GM12872 (cell line): ENCODE measurements at regions not wholly inside any gene's neighbourhood (a gene's known extent, or its start where the extent isn't known, plus 50 kb on each side); places are given as distances from the start of the nearest gene placed in this dataset.

Experiments
- CTCF ChIP-seq: IDR thresholded peaks from 3 replicates; pipeline ENCODE4 v1.5.1; 2011; ENCODE audit warnings: low read depth, mild to moderate bottlenecking, low read length, moderate library complexity; ENCODE audit not compliant: insufficient read depth

GRCh38 chr4:55706541-55706940 is 70.4 kb upstream of the NMU start:
- no peak for TF ChIP-seq CTCF

DNA sequence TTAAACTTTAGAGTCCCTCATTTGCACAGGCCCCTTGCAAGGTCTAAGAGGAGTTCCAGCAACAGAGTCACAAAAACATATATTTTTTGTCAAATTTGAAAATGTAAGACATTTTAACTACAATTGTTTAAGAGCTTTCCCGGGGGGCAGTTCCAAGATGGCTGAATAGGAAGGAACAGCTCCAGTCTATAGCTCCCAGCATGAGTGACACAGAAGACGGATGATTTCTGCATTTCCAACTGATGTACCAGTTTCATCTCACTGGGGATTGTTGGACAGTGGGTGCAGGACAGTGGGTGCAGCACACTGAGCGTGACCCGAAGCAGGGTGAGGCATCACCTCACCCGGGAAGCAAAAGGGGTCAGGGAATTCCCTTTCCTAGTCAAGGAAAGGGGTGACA is 71.4 kb upstream of the NMU start:
- no peak for TF ChIP-seq CTCF

GRCh38 chr4:55721651-55722050 is 85.6 kb upstream of the NMU start:
- no peak for TF ChIP-seq CTCF

DNA sequence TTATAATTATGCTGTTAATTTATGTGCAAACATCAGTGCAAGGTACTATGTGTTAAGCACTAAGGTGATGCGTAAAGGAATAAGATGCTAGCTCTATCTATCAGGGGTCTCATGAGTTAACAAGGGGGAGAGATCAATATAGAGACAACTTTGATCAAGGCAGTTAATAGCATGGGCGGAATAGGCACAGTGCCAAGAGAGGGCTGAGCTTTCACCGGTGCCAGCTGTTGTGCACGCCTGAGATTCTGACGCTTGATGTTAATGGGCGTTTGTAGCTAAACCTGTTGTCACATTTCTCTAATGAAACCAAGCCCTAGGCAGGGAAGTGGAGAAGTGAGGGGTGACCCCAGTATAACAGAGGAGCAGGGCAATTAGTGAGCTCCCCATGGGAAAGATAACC is 86.0 kb upstream of the NMU start:
- no peak for TF ChIP-seq CTCF

- TF ChIP-seq CTCF = no peak
Observed at GRCh38 chr4:55723403-55723802, 87.3 kb upstream of the NMU start.

DNA sequence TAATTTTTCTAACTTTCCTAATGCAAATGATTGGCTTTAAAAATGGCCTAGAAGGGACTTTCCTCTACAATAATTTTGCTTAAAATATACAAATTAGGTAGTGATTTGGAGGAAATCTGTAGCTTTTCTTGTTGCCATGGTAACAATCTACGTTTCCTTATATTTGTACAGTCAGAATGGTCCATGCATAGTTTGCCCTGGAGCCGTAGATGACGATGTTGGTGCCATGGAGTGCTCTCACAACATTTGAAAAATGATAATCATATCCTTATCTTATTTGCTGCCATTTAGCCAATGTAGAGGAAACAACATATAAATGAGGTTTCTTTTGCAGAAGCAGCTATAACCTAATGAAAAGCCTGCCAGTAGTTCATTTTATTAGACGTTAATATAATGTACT is 89.0 kb upstream of the NMU start:
- TF ChIP-seq CTCF = no peak

- TF ChIP-seq CTCF = no peak
Observed at GRCh38 chr4:55727746-55728145, 91.6 kb upstream of the NMU start.
